Psoas muscle (tissue), 7 donors: ENCODE measurements at regions not wholly inside any gene's neighbourhood (a gene's known extent, or its start where the extent isn't known, plus 50 kb on each side); places are given as distances from the start of the nearest gene placed in this dataset.

ENCODE experiments used
- ATAC-seq, 4 donors: fragments of 200-7000 bp; cut with Tn5 transposase; one replicate each; pipeline ENCODE4 v1.9.1; 2020; ENCODE audit warnings: moderate library complexity in 3 of 4, mild to moderate bottlenecking in 2 of 4
- DNase-seq, 2 donors: peaks; one replicate each; pipeline ENCODE4 v3.0.0-alpha.2; 2020
- H3K27ac ChIP-seq: fragments of 200-600 bp; one replicate; pipeline ENCODE4 v1.8.0; 2022
- H3K27me3 ChIP-seq, 3 donors: fragments of 200-600 bp in 1 of 3; one replicate each; pipeline versions ENCODE4 v1.6.1 to v1.8.0; 2013 to 2022; ENCODE audit warnings: low read length in 2 of 3, mild to moderate bottlenecking in 2 of 3, moderate library complexity in 1 of 3; ENCODE audit not compliant: insufficient read depth in 3 of 3
- H3K36me3 ChIP-seq, 2 donors: fragments of 200-600 bp in 1 of 2; one replicate each; pipeline versions ENCODE4 v1.6.1 to v1.8.0; 2013 to 2022; ENCODE audit warnings: low read depth in 1 of 2, mild to moderate bottlenecking in 1 of 2, moderate library complexity in 1 of 2; ENCODE audit not compliant: insufficient read depth in 1 of 2
- H3K4me1 ChIP-seq: fragments of 200-600 bp; one replicate; pipeline ENCODE4 v1.8.0; 2022
- H3K4me3 ChIP-seq: fragments of 200-600 bp; one replicate; pipeline ENCODE4 v1.8.0; 2022; ENCODE audit warnings: mild to moderate bottlenecking
- H3K9me3 ChIP-seq: fragments of 200-600 bp; one replicate; pipeline ENCODE4 v1.8.0; 2022
- CTCF ChIP-seq: fragments of 200-600 bp; IDR thresholded peaks from one replicate; pipeline ENCODE4 v1.8.0; 2022; ENCODE audit warnings: antibody characterized with exemption
- WGBS, 3 donors: extraction: QIAGEN DNeasy Blood & Tissue Kit; methylation state at CpG; one replicate each; pipeline versions ENCODE4 v1.1.6 to v1.1.7; 2013; 5-methylcytosine and 5-hydroxymethylcytosine counted together
- intact Hi-C, 2 donors: fragments of 100-400 bp; cut with DNase I; formaldehyde crosslinking; loops; one replicate each; pipeline versions ENCODE4 v1.11.0 to v1.14.2; 2022
- donor health status: healthy with polysubstance abuse.
- donor health status: DM: no; HTN: no; CAD: no; lungs with moderate emphysema.
- donor health status: Bipolar disorder and iron deficiency.
- donor health status: healthy.
- donor health status: DM: yes; HTN: yes; CAD: no.
- donor health status: DM: no; HTN: no; CAD: no.
- donor health status: DM: yes; HTN: yes; CAD: no.

- ATAC-seq, result no peak
- Histone ChIP-seq H3K36me3 (no peaks in the 10 kb centered on the region), H3K27ac (no peak overlapping the region), H3K9me3 (no peaks in the 10 kb centered on the region), H3K27me3 (no peaks in the 10 kb centered on the region), H3K4me3 (no peak overlapping the region), H3K4me1 (no peaks in the 10 kb centered on the region)
- intact Hi-C loops, result no loop called here
- no peak for TF ChIP-seq CTCF
- no peak for DNase-seq
- WGBS, 3 donors, result 89 to 94% (median 91%) methylated on average over 1 of the region's 1 CpG
These were observed 91.2 kb upstream of the MARCKS start for GRCh38 chr6:113765909-113766308.

GRCh38 chr6:113767985-113768384 lies 89.2 kb upstream of the MARCKS start:
- ATAC-seq (no peak), DNase-seq (no peak)
- H3K4me3 ChIP-seq, result no peak overlapping the region
- intact Hi-C loops, result no loop called here
- 93 to 98% (median 96%) methylated on average over 3 of the region's 3 CpGs for WGBS, 3 donors
- H3K4me1 ChIP-seq, result no peaks in the 10 kb centered on the region
- no peak for TF ChIP-seq CTCF
- H3K36me3 ChIP-seq, result no peaks in the 10 kb centered on the region
- H3K27ac ChIP-seq, result no peak overlapping the region
- no peaks in the 10 kb centered on the region for H3K9me3 ChIP-seq
- no peaks in the 10 kb centered on the region for H3K27me3 ChIP-seq

- Histone ChIP-seq H3K27ac (no peak overlapping the region), H3K36me3 (no peaks in the 10 kb centered on the region), H3K9me3 (no peaks in the 10 kb centered on the region), H3K4me3 (no peak overlapping the region), H3K27me3 (no peaks in the 10 kb centered on the region), H3K4me1 (no peaks in the 10 kb centered on the region)
- 62 to 84% (median 74%) methylated on average over 1 of the region's 1 CpG for whole genome bisulfite sequencing, 3 donors
- DNase-seq, result no peak
- no peak for ATAC-seq
- intact Hi-C loops, result no loop called here
- TF ChIP-seq CTCF, result no peak
These were observed 84.2 kb upstream of the MARCKS start for GRCh38 chr6:113772961-113773360.

GRCh38 chr6:113774127-113774825 lies 82.9 kb upstream of the MARCKS start:
- TF ChIP-seq CTCF, result no peak

GRCh38 chr6:113776998-113777397 lies 80.1 kb upstream of the MARCKS start:
- DNase-seq, result no peak
- H3K27ac ChIP-seq, result no peak overlapping the region
- no peaks in the 10 kb centered on the region for H3K4me1 ChIP-seq
- no peaks in the 10 kb centered on the region for H3K36me3 ChIP-seq
- intact Hi-C loops, result no loop called here
- H3K4me3 ChIP-seq, result no peak overlapping the region
- no peak for ATAC-seq
- 82 to 88% (median 82%) methylated on average over 2 of the region's 2 CpGs for WGBS, 3 donors
- no peaks in the 10 kb centered on the region for H3K27me3 ChIP-seq
- TF ChIP-seq CTCF, result no peak
- H3K9me3 ChIP-seq, result no peaks in the 10 kb centered on the region

More at GRCh38 chr6:113774127-113774825, 82.9 kb upstream of the MARCKS start:
- DNase-seq (no peak), ATAC-seq (no peak)
- no peaks in the 10 kb centered on the region for H3K27me3 ChIP-seq
- no peaks in the 10 kb centered on the region for H3K4me1 ChIP-seq
- intact Hi-C loops, result no loop called here
- no peak overlapping the region for H3K27ac ChIP-seq
- WGBS, 3 donors, result 88 to 97% (median 96%) methylated on average over 2 of the region's 2 CpGs
- no peaks in the 10 kb centered on the region for H3K9me3 ChIP-seq
- no peaks in the 10 kb centered on the region for H3K36me3 ChIP-seq
- no peak overlapping the region for H3K4me3 ChIP-seq
